ENCODE measurements at regions not wholly inside any gene's neighbourhood (a gene's known extent, or its start where the extent isn't known, plus 50 kb on each side); places are given as distances from the start of the nearest gene placed in this dataset.
A peak's percentile ranks its signal among the peaks of the same experiment; 100 is the strongest.

DNA sequence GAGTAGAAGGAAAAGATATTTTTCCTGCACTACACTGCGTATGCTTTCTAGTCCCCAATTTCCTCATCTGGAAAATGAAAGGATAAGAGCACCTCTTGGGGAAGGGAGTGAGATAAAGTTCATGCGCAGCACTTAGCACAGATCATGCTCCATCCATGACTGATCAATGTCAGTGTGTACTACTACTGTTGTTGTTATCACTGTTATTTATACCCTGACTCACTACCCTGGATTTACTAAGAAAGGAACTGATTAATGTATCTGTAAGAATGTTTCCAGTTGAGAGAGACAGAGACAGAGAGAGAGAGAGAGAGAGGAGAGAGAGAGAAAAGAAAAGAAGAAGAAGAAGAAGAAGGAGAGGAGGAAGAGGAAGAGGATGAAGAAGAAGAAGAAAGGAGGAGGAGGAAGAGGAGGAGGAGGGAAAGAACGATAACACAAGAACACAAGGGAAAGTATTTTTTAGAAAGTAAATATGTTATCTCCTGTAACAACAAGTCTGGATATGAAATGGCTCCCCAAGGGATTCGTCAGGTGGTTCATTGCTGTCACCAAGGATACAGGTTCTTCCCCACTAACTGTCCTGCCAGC, 212.2 kb upstream of the PROK2 start:
- no peak for DNase-seq

DNA sequence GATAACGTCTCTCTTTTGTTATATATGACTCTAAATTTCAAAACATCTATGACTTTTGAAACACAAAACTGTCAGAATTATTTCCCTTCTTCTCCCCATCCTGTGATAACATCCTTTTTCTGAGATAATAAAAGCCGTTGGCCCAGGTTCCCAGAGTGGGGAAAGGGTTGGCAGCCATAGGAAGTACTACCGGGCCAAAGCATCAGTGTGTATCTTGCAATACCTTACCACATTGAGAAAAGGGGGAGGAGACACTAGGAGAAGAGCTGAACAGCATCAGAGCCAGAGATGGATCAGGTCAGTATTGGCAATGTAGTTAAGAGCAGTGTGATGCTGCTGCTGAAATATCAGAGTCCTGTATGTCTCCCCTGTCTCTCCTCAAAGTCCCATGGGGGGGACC, 210.0 kb upstream of the PROK2 start:
- DNase-seq: no peak

DNA sequence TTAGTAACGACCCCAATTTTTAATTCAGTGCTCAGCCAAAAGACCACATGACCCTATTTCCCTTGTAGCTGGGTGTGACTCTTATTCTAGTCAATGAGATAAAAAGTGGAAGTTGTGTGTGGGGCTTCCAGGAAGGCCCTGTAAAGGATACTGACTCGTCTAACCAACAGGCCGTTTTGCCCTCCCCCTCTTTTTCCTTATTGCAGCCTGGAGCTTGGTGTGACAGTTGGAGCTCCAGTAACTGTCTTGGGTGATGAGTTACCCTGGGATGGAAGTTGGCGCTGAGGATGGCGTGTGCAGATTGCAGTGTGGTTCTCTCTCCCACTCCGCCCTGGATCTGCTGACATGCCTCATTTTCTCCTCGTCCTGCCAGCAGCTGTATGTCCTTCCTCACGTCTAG, 209.3 kb upstream of the PROK2 start:
- no peak for DNase-seq

DNA sequence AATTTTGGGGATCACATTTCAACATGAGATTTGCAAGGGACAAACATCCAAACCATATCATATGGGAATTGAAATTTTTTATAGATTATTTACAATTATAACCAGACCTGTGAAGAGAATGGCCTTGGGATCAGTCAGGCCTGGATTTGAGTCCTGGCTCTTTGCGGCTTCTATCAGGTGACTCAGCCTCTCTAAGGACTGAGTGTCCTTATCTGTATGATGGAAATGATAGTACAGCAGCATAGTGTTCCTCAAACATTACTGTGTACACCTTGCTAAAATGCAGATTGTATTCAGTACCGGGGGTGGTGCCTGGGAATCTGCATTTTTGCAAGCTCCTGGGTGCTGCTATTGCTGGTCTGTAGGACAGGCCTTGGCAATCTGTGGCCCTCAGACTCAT, 206.7 kb upstream of the PROK2 start:
- DNase-seq: no peak

DNA sequence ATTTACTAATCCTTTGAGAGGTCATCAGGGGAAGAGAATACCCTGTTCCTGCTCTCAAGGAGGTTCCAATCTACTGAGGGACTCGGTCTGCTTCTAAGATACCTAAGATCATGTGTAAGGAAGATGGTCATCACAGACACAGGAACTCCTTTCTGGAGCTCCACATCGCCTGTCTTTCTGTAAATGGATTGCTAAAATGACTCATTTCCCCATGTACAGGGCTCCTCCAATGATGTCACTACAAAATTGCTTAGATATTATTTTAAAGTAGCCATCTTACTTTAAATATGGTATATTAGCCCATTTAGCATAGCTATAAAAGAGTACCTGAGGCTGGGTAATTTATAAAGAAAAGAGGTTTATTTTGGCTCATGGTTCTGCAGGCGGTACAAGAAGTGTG, 206.1 kb upstream of the PROK2 start:
- no peak for DNase-seq

DNA sequence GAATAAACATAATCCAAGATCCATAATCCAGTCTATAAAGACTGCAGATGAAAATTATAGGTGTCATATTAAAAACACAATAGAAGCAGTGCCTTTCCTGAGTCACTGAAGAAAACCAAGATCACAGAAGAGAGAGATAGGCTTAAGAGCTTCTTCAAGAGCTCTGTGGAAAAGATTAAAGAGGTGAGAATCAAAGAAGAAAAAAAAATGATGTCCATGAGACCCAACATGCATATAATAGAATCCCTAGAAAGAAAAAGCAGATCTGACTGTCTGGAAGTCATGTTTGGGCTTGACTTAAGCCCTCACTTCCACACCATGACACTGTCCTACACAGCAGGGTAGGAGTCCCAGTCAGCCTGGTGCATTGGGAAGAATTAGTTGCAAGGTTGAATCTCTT, 205.6 kb upstream of the PROK2 start:
- DNase-seq: no peak

DNA sequence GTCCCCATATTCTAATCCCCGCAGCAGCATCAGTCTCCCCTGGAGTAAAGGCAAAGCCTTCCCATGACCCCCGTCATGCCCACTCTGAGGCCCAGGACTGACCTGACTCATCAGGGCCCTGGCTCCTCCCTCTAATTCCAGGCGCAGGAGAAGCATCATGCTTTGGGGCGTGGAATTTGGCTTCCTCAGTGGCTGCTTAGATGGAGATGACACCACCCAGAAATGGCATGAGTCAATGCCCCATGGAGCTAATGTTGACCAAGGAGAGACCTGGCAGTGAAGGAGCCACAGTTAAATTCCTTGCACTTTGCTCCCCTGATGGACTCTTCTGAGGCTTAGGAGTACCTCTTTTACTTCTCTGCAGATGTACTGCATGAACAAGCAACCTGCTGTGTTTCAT, 204.2 kb upstream of the PROK2 start:
- no peak for DNase-seq

DNA sequence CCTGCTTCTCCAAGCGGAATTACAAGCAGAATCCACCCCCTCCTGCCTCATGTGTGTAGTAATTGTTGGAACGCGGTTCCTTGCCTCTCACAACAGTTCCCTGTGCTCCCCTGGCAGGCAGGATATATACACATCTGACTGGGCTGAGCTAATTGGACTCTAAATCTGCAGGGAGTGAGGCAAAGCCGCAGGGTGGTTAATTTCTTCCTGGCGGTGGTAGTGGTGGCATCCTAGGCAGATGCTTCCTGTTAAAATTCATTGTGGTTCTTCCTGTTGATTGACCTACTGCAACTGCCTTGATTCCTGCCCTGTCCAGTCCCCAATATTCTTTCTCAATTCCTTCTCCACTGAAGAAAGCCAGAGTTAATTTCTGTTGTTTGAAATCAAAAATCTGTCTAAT, 202.9 kb upstream of the PROK2 start:
- no peak for DNase-seq

DNA sequence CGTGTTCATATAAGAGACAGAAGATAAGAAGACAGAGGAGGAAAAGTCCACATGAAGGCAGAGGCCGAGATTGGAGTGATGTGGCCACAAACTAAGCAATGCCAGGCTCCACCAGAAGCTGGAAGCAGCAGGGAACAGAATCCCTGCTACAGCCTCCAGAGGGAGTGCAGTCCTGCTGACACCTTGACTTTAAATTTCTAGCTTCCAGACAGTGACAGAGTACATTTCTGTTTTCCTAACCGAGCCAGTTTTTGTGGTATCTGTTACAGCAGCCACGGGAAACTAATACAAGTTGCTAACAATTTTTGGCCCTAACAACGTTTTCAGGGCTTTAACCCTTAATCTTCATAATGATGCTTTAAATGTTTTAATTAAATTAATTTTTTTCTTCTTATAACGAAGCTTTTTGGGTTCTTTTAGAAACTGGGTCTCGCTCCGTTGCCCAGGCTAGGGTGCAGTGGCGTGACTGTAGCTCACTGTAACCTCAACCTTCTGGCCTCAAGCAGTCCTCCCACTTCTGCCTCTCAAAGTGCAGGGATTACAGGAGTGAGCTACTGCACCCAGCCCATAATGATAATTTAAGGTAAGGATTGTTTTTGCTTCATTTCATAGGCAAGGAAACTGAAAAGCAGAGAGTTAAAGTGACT, 202.3 kb upstream of the PROK2 start:
- no peak for DNase-seq

DNA sequence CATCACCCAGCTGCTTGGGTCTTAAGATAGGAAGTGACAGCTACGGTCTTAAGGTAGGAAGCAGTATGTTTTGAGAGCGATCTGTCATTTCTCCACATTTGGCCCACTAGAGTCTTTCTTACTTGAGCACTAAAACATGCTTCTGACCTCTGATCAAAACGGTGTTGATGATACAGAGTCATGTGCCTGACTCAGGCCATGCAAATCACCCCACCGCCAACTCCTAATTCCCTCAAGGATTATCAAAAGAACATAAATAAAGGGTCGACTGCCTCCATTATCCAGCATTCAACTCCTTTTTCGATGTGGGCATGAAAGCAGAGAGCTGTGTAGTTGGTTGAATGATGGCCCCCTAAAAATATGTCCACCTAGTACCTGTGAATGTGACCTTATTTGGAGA, 201.7 kb upstream of the PROK2 start:
- no peak for DNase-seq

DNA sequence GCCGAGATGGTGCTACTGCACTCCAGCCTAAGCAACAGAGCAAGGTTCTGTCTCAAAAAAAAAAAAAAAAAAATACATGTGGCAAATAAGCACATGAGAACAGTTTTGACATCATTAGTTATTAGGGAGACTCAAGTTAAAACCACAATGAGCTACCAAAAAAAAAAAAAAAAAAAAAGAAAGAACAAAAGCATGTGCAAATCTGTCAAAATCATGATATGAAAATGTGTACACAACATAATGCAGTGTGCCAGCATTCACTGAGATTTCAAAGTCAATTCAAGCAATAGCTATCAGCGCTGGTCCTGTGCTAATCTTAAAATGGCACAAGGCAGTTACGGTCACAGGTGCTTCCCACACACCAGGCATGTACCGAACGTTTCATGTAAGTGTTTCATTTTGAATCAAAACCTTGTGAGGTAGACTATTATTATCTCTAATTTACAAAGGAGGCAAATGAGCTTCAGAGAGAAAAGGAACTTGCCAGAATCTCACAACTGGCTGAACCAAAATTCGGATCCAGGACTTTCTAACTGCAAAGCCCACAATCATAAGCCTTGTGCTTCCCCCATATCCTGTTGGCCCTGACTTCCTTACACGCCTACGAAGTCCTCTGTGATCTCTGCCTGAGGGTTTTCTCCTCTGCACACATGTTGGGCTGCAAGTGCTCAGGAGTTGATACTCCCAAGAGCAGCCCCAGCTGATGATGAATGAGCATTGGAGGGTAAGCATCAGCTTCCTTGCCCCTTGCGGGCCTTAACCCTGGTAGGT, 200.1 kb upstream of the PROK2 start:
- peak; percentile 26 for DNase-seq

DNA sequence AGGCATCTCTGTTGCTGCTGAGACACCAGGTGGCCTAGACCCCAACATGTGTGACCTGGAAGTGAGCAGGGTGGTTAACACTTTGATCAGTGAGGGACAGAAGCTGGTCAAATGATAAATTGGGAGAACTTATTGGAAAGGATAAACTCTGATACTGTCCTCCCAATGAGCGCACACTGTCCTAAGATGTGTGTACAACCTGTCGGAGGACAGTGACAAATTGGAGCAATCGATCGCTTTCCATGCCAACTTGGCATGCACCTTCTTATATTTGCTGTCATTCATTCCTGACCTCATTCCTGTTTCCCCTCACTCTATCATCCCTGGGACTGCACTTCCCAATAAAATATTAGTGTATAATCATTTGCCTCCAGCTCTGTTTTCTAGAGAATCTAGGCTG, 198.7 kb upstream of the PROK2 start:
- no peak for DNase-seq

DNA sequence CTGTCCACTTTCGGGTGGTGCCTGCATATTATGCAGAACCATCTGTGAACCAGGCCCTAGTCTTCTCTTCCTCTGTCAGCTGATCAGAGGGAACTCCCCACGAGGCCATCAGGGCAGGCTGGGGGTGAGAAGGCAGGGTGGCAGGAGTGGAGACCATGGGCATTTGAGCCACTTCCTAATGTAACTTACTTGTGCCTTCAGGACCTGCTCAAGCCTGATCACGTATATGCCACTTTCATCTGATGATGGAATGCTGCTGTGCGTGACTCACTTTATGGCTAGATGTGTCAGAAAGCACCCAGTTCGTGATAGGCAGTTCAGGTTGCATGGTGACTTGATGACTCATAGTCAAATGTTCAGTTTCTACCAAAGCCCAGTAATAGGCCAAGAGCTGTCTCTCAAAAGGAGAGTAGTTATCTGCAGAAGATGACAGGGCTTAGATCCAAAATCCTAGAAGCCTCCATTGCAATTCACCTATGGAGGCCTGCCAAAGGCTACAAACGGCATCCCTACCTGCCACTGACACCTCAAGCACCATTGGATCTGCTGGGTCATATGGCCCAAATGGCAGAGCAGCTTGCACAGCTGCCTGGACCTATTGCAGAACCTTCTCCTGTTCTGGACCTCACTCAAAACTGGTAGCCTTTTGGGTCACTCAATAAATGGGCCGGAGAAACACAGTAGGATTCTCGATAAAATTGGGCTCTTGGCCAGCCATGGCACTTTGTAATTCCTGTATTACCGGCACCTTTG, 197.7 kb upstream of the PROK2 start:
- peak; percentile 73 for DNase-seq

DNA sequence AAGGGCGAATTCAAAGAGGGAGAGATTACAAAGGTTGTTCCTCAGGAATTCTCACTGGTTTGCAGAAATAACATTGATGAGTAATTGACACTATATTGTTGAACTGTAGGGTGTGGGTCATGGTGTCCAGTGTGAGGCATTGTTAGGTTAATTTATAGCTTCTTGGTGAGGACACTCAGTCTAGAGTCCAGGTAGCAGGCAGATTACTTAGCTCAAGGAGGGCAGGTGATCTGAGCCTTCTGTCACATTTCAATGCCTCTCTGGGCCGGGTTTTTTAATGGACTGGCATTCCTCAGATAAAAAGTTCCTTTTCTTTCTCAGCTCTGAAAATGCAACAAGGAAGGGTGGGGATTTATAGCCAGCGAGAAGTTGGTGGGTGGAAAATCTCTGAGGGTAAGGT, 194.2 kb upstream of the PROK2 start:
- DNase-seq: no peak

DNA sequence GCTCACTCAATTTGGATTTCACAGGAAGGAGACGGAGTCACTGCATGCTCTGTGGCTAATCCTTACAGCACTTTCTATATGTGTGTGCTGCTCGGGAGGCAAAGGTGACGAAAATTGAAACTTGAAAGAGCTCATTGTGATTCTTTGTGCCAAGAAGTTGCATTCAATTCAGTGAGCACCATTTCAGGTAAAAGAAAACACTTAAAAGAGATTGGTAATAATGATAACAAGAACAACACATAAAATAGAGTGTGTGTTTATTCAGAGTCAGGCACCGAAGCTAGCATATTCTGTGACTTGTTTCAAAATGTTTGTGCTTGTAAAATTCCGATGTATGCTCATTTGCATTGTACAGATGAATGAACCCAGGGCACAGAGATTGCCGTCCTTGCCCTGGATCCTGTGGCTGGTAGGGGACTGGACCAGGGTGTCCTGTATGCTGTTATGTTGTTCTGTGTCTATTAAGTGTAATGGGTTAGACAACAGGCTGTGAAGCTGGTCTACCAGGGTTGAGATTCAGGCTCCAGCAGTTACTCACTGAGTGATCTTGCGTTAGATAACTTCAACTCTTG, 193.3 kb upstream of the PROK2 start:
- DNase-seq: peak; percentile 37

DNA sequence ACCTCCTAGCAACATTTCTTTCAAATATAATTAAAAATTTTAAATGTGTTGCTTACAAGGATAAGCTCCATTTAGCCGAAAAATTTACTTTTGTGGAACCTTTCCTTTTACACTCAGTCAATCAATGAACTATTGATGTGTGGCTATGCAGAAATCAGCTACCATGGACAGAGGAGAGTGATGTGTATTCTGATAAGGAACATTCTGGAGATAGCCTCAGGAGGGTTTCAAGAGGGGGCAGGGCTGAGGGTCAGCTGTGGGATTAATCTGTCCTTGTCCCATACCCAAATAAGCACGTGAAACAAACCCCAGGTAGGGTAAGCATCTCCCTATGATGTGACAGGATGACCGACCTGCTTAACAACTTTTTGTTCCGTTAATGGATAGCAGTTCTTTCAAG, 192.6 kb upstream of the PROK2 start:
- no peak for DNase-seq

DNA sequence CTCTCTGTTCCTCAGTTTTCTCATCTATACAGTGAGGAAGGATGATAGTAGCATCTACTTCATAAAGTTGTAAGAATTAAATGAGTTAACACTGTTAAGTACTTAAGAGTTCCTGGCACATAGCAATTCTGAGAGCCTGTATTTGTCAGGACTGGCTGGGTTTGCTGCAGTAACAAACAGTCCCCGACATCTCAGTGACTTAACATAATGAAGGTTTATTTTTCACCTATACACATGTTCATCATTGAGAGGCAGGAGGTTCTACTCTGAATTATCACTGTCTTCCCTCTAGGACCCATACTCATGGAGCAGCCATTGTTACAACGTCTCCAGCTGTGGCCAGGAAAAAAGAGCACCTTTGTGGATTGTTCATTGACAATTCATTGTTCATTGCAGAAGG, 190.6 kb upstream of the PROK2 start:
- no peak for DNase-seq

DNA sequence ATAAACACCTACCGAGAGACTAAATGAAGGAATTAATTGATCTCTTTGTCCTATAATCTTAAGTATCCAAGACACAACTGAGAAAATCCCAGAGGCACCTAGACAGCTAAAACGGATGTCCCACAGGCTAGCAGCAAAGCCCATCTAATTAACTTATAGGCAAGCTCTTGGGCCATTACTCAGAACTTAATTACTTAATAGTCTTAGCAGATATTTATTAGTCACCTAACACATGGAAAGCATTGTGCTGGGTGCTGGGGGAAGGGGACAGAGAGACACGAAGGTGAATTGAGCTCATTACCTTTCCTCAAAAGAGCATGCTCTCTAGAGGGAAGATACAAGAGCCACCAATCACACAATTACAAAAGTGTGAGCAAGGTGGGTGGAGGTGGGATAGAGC, 189.8 kb upstream of the PROK2 start:
- DNase-seq: no peak

DNA sequence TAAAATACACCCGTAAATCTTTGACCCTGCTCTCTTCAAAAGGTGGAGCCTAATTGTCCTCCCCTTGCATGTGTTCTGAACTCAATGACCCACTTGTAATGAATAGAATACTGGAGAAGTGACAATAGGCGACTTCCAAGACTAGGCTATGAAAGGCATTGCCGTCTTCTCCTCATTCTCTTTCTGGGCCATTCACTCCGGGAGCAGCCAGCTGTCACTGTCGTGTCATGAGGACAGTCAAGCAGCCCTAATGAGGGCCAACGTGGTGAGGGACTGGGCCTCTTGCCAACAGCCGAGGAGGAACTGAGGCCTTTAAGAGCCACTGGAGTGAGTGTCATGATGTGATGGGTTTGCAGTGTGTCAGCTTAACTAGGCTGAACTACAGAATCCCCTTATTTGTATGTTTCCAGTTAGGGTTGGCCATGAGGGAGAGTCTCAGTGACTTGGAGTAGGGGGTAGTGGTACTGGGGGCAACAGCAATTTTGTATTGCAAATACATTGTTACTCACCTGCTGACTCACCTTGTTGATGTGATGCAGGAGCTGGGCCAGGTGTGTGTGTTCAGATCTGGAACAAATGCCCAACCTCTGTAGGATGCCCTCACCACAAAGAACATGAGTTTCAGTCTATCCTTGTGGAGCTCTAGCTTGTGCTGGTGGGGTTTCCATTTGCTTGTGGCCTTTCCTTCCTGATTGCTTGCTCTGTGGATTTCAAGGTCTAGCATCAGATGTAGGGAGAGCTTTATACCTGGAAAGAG, 188.5 kb upstream of the PROK2 start:
- no peak for DNase-seq

DNA sequence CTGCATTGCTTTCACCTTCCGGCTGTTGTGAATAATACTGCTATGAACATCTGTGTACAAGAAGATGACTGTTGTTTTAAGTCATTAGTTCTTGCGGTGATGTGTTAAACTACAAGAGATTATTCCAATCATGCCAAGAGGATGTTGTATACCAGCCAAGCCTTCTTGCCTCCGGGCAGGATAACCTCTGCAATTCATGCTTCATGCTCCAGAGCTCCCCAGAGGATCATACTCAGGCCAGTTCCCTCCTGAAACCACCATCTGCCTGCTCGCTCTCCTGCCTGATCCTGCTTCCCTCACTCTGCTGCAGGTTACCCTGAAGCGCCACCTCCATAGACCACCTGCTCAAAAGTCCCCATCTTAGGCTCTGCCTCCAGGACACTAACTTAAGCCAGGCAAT, 187.1 kb upstream of the PROK2 start:
- DNase-seq: no peak

DNA sequence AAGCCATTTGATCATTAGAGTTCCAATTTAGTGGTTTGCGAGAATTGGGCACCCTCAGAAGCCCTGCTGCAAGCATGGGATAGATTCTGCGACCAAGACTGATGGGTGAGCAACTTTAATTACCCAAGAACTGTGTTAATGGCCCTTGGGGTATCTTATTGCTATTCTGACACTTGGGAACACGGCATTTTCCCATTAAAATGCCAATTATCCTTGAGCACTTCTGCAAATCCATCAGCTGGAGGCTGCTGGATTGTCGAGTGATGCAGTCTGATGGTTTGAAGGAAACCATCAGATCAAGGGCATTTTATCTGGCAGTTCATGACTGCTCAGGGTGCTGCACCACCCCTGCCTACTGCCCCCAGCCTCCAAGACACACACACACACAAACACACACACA, 183.6 kb upstream of the PROK2 start:
- no peak for DNase-seq

DNA sequence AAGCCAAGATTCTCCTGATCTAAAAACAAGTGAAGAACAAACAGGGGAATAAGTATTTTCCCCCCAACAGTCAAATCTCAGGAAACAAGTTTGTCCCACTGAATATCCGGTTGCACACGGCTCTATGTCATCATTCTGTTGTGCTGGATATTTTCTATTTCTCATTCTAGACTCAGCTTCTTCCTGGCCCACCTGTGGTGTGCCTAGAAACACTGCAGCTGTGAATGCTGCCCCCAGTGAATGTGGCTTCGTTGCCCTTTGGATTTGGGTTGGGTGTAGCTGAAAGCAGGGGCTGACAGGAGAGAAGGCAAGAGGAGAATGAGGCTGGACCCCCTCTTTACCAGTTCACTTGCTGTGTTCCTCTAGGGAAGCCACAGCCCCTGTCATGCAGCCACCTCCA, 181.2 kb upstream of the PROK2 start:
- no peak for DNase-seq

DNA sequence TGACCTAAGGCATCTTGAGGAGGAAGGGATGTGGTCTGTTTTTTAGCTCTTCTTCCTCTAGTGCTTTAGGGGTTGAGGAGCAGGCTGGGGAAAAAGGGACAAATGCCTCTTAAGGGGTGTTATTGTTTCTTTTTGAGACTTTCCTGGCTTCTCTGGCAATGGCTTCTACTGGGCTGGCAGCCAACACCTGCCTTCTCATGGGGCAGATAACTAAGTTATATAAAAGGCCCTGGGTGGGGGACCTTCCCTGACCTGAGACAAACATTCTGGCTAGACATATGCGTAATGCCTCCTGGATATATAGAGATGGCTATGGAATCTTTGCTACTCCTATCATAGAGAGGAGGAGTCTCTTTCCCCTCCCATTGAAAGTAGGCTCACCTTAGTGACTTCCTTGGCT, 179.2 kb upstream of the PROK2 start:
- no peak for DNase-seq
